ENCODE measurements at regions not wholly inside any gene's neighbourhood (a gene's known extent, or its start where the extent isn't known, plus 50 kb on each side); places are given as distances from the start of the nearest gene placed in this dataset.
"Not testable (repeated sequence)": the region's sequence is repeated elsewhere in the genome, so short reads cannot be mapped to it uniquely, and the experiment has no call there.

- not testable (repeated sequence) for H4K20me1 ChIP-seq (ENCODE audit: insufficient read depth); H3K79me2 ChIP-seq (ENCODE audit: insufficient read depth, low read depth); H3K27me3 ChIP-seq (ENCODE audit: insufficient read depth, low read depth); H3K9ac ChIP-seq; H3K4me2 ChIP-seq; H3K36me3 ChIP-seq (ENCODE audit: insufficient read depth); H2AFZ ChIP-seq (ENCODE audit: low read depth); H3K27ac ChIP-seq; H3K4me3 ChIP-seq (IDR thresholded peaks at IDR 0.05; ENCODE audit: insufficient read depth, low read depth, low read length); H3K4me1 ChIP-seq (ENCODE audit: low read depth, poor library complexity, severe bottlenecking)
- TF ChIP-seq, protein P1, sequence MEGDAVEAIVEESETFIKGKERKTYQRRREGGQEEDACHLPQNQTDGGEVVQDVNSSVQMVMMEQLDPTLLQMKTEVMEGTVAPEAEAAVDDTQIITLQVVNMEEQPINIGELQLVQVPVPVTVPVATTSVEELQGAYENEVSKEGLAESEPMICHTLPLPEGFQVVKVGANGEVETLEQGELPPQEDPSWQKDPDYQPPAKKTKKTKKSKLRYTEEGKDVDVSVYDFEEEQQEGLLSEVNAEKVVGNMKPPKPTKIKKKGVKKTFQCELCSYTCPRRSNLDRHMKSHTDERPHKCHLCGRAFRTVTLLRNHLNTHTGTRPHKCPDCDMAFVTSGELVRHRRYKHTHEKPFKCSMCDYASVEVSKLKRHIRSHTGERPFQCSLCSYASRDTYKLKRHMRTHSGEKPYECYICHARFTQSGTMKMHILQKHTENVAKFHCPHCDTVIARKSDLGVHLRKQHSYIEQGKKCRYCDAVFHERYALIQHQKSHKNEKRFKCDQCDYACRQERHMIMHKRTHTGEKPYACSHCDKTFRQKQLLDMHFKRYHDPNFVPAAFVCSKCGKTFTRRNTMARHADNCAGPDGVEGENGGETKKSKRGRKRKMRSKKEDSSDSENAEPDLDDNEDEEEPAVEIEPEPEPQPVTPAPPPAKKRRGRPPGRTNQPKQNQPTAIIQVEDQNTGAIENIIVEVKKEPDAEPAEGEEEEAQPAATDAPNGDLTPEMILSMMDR (conservative IDR thresholded peaks at IDR 0.05; ENCODE audit: low read depth, low read length): peak; percentile 41
Measured at GRCh38 chr14:106421431-106422033, 895.1 kb downstream of the TMEM121 start.

DNA sequence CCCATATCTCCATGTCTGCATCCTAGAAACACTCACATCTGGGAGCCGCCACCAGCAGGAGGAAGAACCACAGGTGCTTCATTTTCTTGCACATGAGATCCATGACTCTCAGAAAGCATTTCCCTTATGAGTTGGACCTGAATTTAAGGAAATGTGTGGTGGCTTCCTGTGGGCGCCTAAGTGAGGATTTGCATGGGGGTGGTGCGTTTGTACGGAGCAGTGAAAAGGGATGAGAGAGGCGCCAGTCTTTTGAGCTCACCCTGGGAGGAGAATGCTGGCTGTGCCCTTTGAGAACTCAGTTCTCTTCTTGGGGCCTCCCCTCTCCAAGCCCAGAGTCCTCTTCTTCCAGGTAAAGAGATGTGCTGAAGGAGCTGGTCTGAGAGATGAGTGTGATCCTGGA lies 895.7 kb downstream of the TMEM121 start:
- H3K27me3 ChIP-seq (ENCODE audit: insufficient read depth, low read depth): no peaks in the 10 kb centered on the region
- no peak overlapping the region for H3K9ac ChIP-seq
- no peaks in the 10 kb centered on the region for H3K4me1 ChIP-seq (ENCODE audit: low read depth, poor library complexity, severe bottlenecking)
- no peak overlapping the region for H2AFZ ChIP-seq (ENCODE audit: low read depth)
- no peaks in the 10 kb centered on the region for H3K36me3 ChIP-seq (ENCODE audit: insufficient read depth)
- no peaks in the 10 kb centered on the region for H3K79me2 ChIP-seq (ENCODE audit: insufficient read depth, low read depth)
- TF ChIP-seq, protein P1 (conservative IDR thresholded peaks at IDR 0.05; ENCODE audit: low read depth, low read length): no peak
- no peaks in the 10 kb centered on the region for H4K20me1 ChIP-seq (ENCODE audit: insufficient read depth)
- no peak overlapping the region for H3K4me3 ChIP-seq (IDR thresholded peaks at IDR 0.05; ENCODE audit: insufficient read depth, low read depth, low read length)
- H3K4me2 ChIP-seq: no peak overlapping the region
- H3K27ac ChIP-seq: no peak overlapping the region

- H4K20me1 ChIP-seq (ENCODE audit: insufficient read depth); H3K36me3 ChIP-seq (ENCODE audit: insufficient read depth); H3K9ac ChIP-seq; H3K4me1 ChIP-seq (ENCODE audit: low read depth, poor library complexity, severe bottlenecking); H3K4me3 ChIP-seq (IDR thresholded peaks at IDR 0.05; ENCODE audit: insufficient read depth, low read depth, low read length); H3K79me2 ChIP-seq (ENCODE audit: insufficient read depth, low read depth); H3K27ac ChIP-seq; H3K27me3 ChIP-seq (ENCODE audit: insufficient read depth, low read depth); H3K4me2 ChIP-seq; H2AFZ ChIP-seq (ENCODE audit: low read depth): not testable (repeated sequence)
Measured at GRCh38 chr14:106425150-106425549, 898.8 kb downstream of the TMEM121 start.

DNA sequence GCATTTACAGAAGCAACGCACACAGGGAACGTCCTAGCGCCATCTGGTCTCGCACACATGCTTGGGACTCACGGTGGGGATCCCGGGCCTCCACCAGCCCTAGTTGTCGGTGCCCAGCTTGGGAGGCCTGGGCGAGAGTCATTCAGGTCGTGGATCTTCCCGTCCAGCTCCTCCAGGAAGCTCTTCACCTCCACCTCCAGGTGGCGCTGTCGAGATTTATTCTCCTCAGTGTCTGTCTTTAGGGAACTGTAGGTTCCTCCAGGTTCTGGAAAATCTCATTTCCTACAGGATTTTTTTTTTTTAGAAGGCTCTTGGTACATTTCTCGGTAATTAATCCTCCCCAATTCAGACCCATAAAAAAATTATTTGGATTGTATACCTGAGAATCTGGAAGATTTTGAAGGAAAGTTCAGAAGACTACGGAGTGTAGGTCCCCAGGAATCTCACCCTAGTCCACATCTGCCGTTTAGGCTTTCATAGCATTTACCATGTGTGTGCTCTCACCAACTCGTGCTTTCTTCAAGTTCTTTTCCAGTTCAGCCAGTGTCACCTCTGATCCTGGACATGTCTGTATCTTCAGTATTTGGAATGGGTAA lies 910.0 kb downstream of the TMEM121 start:
- TF ChIP-seq, protein P1 (conservative IDR thresholded peaks at IDR 0.05; ENCODE audit: low read depth, low read length): peak; percentile 51
- Histone ChIP-seq H3K4me3 (IDR thresholded peaks at IDR 0.05; ENCODE audit: insufficient read depth, low read depth, low read length) (no peak overlapping the region), H3K4me2 (no peak overlapping the region), H3K27ac (no peak overlapping the region), H3K4me1 (ENCODE audit: low read depth, poor library complexity, severe bottlenecking) (no peaks in the 10 kb centered on the region), H3K9ac (no peak overlapping the region), H3K79me2 (ENCODE audit: insufficient read depth, low read depth) (no peaks in the 10 kb centered on the region), H4K20me1 (ENCODE audit: insufficient read depth) (no peaks in the 10 kb centered on the region), H2AFZ (ENCODE audit: low read depth) (no peak overlapping the region), H3K27me3 (ENCODE audit: insufficient read depth, low read depth) (no peaks in the 10 kb centered on the region), H3K36me3 (ENCODE audit: insufficient read depth) (no peaks in the 10 kb centered on the region)

DNA sequence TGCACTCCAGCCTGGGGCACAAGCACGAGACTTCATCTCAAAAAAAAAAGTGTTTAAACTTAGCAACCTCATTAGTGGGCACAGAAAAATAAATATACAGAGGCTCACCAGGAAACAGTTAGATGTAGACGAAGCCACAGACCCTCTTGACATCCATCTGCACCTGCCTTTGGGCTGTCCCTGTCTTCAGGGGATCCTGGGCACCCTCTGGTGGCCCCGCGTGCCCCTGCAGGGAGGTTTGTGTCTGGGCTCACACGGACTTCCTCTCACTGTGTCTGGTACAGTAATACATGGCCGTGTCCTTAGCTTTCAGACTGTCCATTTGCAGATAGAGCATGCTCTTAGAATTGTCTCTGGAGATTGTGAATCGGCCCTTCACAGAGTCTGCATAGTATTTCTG lies 916.5 kb downstream of the TMEM121 start:
- Histone ChIP-seq H3K9ac (no peak overlapping the region), H3K4me1 (ENCODE audit: low read depth, poor library complexity, severe bottlenecking) (no peaks in the 10 kb centered on the region), H3K79me2 (ENCODE audit: insufficient read depth, low read depth) (no peaks in the 10 kb centered on the region), H3K27me3 (ENCODE audit: insufficient read depth, low read depth) (no peaks in the 10 kb centered on the region), H3K27ac (no peak overlapping the region), H3K4me3 (IDR thresholded peaks at IDR 0.05; ENCODE audit: insufficient read depth, low read depth, low read length) (no peak overlapping the region), H4K20me1 (ENCODE audit: insufficient read depth) (no peaks in the 10 kb centered on the region), H3K36me3 (ENCODE audit: insufficient read depth) (no peaks in the 10 kb centered on the region), H2AFZ (ENCODE audit: low read depth) (no peak overlapping the region), H3K4me2 (no peak overlapping the region)
- TF ChIP-seq, protein P1 (conservative IDR thresholded peaks at IDR 0.05; ENCODE audit: low read depth, low read length): no peak
